HG02642 (cell line): ENCODE measurements at regions not wholly inside any gene's neighbourhood (a gene's known extent, or its start where the extent isn't known, plus 50 kb on each side); places are given as distances from the start of the nearest gene placed in this dataset.

ENCODE experiments used
- ATAC-seq: cut with Tn5 transposase; IDR thresholded peaks from one replicate; pipeline ENCODE4 v1.9.1; 2021; ENCODE audit warnings: mild to moderate bottlenecking; ENCODE audit not compliant: unreplicated experiment, poor library complexity

DNA sequence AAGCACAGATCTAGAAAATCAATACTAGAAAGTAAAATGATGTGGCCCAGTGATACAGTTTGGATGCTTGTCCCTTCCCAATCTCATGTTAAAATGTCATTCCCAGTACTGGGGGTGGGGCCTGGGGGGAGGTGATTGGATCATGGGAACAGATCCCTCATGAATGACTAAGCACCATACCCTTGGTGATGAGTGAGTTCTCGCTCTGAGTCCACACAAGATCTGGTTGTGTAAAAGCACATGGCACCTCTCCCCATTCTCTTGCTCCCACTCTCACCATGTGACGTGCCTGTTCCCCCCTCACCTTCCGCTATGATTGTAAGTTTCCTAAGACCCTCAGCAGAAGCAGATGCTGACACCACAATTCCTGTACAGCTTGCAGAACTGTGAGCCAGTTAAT, 234.2 kb upstream of the CDH6 start:
- no peak for ATAC-seq

DNA sequence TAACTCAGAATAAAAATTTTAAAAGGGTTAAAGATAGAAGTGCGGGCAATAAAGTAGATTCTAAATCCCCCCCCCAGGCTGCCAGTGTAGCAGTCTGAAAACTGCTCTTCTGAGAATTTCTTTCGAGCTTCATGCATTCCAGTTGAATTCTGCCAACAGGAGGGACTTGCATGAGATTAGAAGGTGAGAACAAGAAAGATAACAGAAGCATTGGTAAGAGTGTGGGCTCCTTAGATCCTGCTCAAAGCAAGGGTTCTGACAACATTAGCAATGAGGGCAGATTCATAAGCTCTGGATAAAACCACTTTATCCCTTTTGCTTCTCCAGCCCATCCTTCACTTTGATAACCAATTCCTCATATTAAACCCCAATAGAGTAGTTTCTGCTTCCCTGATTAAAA, 235.9 kb upstream of the CDH6 start:
- ATAC-seq = no peak

DNA sequence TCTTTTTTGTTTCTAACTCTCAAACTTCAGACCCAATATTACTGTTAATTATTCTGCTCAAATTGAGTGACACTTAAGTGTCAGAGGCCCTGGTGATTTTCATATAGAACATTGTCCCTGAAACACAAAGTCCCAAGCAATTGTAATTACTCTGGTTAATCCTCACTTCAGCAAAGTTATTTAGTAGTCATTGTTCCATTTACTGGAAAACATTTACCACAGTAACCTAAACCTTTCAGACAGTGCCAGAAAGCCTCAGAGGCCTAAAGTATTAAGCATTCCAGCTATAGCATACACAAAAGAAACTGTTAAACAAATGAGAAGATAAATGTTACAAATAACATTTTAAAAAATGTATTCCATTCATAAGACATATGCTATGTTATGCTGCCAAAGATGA, 237.2 kb upstream of the CDH6 start:
- no peak for ATAC-seq

DNA sequence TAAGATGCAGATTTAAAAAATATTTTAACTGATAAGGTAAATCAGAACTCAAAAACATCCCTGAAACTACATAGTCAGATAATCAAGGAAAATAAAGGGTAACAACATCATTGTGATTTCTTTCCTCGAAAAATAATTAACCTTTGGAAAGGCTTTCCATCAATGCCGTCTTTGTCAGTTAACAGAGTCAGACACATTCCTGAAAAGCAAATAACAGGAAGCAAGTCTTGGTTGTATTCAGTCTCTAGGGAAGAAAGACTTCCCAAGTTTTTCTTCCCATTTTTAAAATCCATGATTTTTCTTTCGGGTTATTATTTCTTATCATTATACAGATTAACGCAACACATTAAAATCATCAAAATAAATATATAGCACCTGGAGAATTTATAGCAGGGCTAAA, 256.4 kb upstream of the CDH6 start:
- ATAC-seq = no peak

DNA sequence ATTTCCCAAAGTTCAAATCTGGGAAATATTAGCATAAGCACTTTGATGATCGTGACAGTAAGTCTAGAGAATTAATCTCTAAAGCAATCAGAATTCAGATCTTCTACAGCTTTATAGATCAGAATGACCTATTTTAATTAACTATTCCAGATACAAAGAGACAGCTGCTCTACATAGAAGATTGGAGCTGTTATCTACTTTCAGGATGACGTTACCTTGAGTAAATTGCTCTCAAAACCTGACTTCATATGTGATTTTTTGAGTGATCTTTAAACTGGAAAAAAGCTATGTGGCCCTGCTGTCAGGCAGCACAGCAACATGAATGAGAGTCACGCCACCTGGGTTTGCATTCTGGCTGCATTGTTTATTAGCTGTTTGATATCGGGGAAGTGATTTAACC, 259.9 kb upstream of the CDH6 start:
- no peak for ATAC-seq

DNA sequence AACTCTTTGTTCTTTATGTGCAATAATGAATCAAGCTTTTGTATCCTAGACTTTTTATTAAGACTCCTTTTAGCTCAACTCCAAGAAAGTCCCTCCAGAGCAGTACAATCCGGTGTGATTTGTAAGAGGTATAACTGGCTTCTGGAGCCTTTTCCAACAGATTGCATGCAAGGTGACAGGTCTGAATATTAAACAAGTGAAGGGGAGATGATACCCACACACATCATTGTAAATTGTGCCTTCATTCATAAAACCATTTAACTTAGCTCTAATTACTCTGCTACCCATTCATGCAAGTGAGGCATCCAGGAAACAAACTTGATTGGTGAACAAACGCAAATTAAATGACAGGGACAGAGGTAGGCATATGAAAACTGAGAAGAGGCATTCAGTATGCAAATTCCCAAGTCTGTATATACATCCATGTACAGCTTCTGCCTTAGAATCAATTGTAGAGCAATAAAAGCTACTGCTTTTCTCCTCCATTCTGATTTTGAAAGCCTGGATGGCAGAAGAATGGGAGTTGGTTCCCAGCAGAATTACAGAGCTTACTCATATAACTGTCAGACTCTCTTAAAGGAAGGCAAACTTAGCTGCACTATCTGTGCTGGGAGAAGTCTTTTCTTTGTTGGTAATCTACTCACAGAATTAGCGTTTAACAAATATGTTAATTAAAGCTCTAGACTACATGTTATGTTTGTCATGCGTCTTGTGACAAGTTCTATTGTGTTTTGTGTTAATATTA, 261.0 kb upstream of the CDH6 start:
- ATAC-seq = no peak

DNA sequence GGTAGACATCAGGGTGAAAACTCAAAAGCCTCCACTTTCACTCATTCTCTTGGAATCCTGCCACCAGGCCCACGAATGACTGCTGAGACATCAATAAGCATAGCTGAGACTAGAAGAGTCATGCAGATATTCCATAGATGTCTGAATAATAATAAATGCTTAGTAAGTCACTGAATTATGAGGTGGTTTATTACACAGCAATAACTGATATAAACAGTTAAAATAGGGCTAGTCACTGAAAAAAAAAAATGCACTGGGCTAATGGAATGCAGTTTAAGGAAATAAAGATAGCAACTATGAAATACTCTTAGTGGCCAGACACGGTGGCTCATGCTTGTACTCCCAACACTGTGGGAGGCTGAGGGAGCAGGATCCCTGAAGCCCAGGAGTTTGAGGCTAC, 262.8 kb upstream of the CDH6 start:
- no peak for ATAC-seq

DNA sequence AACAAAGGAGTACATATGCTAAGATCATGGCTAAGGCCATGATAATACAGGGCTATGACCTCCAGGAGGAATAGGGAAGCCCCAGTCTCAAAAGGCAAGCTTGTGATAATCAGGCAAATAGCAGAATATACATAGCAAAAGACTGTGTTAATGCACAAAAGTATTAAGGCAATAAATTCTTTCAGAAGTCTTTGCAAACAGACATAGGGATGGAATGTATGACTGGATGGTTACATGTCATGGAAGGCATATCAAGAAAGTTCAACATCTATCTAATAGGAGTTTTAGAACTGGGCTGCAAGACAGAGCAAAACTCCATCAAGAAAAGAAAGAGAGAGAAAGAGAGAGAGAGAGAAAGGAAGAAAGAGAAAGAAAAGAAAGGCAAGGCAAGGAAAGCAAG, 264.5 kb upstream of the CDH6 start:
- ATAC-seq = no peak

DNA sequence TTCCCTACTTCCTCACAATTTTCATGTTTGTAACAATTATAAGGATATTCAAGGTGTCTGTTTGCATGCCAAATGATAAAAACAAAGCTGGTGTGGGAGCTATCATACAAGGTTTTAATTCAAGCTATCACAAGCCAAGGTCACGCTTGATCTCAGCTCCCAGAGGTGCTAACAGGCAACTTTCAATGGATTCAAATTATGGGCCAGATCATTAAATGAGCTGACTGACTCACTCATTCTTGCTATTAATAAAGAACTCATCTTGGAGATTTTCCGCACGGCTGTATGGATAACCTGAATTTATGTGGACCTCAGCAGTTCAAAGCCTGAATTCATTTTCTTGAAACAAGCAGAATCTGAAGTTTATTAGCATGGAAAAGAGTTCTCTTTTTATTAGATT, 267.3 kb upstream of the CDH6 start:
- ATAC-seq = no peak

DNA sequence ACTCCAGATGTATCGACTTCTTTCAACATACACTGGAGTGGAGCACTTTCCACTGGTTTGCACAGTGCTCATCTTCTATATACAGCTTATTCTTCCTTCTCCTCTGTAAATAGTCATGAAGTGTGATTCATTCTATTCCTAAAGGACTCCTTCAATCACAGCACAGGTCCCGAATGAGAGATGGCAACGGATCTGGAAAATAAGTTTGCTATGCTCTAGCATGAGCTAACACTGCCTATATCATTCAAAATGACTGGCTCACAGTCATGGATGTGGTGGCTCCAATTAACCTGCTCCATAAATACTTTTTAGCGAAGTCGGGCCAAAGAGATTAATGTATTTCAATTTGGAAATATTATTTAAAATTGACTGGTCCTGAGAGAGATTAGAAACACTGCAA, 272.1 kb upstream of the CDH6 start:
- no peak for ATAC-seq

DNA sequence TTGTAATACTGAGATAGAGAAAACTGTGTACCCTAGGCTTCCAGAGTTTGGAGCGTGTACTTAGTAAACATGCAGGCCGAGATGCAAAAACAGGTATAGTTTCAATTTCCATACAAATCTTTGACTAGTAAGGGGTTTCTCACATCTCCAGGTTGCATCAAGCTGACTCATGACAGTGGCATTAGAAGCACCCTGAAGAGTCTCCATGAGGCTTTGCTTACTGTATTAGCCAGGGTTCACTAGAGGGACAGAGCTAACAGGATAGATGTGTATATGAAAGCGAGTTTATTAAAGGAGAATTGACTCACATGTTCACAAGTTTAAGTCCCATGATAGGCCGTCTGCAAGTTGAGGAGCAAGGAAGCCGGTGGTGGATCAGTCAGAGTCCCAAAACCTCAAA, 275.3 kb upstream of the CDH6 start:
- no peak for ATAC-seq

DNA sequence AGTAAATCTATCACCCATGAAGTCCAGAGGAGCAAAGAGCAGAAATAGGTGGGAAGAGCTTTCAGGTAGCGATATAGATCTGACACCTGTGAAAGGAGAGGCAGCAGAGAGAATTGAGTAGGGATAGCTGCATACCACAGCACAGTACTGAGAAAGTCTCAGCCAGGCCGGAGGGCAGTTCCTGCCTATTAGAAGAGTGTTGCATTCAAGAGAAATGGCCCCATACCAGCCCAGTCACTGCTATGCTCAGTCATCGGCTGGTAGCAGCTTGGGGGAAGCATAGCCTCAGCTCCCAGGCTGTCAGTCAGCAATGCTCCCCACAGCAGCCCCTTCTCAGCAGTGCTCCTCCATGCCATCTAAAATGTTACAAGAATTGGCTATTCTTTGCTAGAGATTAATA, 285.1 kb upstream of the CDH6 start:
- ATAC-seq = no peak

DNA sequence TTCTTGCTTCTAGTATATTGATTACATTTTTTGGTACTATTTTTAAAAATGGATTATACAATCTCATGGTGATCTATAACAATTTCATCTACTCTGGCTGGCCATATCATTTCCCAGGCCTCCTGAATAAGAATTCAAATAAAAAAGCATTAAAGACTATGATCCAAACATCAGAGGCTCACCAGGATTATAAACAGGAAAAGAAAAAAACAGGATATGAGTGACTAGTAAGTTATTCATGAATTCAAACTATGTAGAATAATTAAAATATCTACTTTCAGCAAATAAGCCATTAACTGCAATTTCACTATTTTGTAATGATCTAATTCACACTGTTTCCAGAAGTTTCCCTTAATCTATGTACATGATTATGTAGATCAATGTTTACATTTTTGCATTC, 293.1 kb upstream of the CDH6 start:
- ATAC-seq = no peak

DNA sequence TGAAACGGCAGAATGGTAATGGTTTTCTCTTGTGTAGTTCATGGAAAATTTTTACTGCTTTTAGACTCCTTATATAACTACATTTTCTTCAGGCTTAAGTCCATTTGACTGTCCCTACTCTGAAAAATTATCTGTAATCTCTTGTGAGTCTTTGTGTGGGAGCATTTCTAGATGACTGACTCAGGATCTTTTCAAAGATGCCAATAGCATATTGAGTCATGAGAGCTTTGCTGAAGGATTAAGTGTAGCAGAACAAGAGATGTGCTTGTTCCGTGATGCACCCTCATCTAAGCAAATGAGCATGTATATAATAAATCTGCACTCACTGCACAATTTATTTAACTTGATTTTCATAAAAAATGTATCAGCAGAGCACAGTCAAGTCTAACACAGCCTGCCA, 298.7 kb upstream of the CDH6 start:
- ATAC-seq = no peak

DNA sequence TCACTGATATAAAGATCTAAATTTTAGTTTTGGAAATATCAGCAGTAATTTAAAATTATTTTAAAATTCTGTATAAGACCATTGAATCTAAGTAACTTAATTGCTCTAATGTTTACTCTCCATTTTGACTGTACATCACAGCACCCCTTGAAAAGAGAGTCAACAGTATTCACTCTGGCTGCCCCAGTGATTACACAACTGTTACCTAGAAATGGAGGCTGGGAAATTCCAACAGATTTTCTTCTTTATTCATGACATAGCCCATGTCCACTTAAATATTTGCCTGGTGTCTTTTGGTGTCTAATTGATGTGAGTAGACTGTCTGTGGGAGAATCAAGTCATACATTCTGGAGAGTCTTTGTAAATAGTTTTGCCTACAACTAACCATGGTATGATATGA, 301.8 kb upstream of the CDH6 start:
- no peak for ATAC-seq

DNA sequence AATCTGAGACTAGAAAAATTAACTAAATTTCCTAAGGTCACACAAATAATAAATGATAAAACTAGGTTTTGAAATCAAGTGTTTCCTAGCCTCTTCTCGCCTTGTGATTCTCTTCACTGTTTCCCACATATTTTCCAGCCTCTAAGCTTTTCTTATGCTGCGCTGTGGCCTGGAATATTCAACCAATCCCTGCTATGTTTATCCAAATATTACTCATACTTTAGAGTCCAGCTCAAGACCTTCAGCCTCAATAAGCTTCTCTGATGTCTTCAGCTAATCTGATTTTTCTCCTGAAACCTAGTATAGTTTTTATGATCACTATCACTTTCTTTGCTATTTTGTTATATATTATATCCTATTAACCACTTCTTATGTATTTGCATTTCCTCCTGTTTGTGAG, 303.1 kb upstream of the CDH6 start:
- no peak for ATAC-seq

DNA sequence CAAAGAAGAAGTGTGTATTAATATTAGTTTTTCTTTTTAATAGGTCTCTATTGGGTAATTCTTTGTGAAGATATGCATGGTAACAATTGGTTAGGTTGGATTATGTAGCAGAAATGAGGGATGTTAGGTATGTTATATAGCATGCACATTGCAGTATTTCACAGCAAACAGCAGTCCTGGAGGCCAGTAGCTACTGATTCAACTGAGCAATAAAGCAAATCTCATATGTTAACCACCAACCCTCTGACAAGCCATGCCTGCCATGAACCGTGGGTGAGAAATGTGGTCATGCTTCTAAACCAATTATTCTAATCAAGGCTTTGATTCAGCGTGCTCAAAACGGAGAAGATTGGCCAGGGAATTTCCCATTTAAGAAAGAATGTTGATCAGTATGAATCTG, 313.0 kb upstream of the CDH6 start:
- no peak for ATAC-seq

DNA sequence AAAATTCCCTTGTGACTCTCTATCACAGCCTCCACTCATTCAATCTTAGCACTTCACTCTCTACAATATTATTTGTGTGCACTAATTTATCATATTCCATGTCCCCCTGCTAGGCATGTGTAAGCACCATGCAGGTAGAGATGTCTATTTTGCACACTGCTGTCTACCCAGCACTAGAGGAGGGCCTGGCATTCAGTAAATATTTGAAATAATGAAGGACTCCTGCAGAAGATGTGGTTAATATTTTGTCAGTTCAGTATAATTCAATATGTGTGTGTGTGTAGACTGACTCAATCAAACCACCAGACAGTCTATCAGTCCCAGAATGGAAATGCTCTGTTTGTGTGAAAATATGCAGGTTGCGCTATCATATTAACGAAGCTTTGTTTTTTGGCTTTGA, 313.6 kb upstream of the CDH6 start:
- no peak for ATAC-seq

DNA sequence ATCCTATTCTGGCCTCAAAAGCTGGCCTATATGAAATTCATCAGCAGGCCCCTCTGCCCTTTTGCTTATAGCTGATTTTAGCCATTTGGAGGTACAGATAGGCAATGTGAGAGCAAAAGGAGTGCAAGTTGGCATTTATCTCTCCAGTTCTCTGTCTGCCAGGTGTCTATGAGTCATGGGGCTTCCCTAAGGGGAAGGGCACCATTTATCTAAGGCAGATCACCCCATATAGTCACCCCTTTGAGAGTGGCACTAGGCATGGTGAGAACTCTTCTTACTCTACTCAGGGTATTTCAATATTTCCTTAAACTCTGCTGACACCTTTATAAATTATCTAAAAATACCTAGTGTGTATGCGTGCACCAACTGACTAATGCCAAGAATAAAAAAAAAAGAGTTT, 314.7 kb upstream of the CDH6 start:
- no peak for ATAC-seq

DNA sequence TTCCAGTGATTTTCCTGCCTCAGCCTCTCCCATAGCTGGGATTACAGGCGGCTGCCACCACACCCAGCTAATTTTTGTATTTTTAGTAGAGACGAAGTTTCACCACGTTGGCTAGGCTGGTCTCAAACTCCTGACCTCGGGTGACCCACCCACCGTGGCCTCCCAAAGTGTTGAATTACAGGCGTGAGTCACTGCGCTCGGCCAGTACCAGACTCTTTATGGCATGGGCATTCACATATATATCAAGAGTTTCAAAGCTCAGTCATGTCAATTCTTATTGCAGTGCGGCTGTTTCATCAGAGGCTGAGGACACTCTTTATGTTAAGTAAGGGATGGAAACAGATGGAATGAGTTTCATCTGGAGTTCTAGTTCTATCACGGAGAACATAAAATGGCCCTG, 315.2 kb upstream of the CDH6 start:
- ATAC-seq = no peak

DNA sequence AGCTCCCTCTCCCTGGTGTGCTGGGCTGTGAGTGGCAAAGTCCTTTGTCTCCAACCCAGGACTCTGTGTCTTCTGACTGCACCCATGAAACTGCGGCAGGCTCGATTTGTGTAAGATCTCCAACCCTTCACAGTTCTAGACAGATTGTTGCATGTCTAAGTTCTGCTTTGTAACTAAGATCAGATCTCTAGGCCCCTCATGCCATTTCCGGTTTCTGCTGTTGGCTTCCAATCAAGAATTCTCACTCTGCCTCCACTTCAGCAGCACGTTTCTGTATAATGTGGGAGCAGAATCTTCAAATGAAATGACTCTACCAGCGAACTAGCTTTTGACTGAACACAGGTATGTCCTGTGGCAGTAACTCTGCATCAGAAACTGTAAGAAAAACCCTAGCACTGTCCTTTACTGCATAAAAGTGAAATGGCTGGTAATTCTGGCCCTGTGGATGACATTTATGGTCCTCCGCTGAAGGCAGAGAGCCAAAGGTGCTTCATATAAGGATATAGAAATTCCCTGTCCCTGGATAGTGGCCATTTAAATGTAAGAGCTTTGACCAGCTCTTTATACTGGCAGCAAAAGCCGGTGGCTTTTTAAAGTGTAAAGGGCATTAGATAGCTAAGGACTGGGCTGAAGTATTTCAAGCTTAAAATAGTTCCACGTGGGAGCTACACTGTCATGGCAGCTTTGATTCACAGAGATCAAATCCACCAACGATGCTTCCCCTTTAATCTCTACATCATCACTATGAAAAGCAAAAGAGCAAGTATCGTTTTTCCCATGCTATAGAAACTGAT, 319.0 kb upstream of the CDH6 start:
- no peak for ATAC-seq

DNA sequence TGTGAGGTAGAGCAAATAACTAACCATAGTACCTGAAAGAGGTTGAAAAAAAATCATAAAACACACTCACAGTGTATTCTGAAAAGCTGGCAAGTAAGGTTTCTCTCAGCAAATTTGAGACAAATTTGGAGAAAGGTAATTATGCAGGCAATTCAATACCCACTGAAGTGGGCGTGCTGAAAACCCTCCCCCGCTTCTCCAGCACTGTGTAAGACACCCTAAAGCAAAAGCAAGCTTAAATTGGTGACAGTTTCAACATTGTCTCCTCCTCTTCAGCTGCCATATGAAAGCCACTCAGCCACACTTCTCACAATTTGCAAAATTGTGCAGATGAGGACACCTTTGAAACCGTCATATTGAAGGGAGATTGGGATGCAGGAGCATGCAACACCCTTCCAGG, 322.3 kb upstream of the CDH6 start:
- no peak for ATAC-seq
